ENCODE measurements at regions not wholly inside any gene's neighbourhood (a gene's known extent, or its start where the extent isn't known, plus 50 kb on each side); places are given as distances from the start of the nearest gene placed in this dataset.

- DNase-seq (ENCODE audit: low read depth) = no peak
These were observed 301.7 kb upstream of the IRX5 start for GRCh38 chr16:54628796-54629625.

GRCh38 chr16:54627616-54628015, 303.0 kb upstream of the IRX5 start:
- peak; percentile 23 for DNase-seq (ENCODE audit: low read depth)

GRCh38 chr16:54623636-54624035, 307.0 kb upstream of the IRX5 start:
- DNase-seq (ENCODE audit: low read depth) = no peak

GRCh38 chr16:54620197-54620596, 310.5 kb upstream of the IRX5 start:
- no peak for DNase-seq (ENCODE audit: low read depth)

- no peak for DNase-seq (ENCODE audit: low read depth)
These were observed 314.1 kb upstream of the IRX5 start for GRCh38 chr16:54616610-54617009.

GRCh38 chr16:54605536-54606066, 319.0 kb upstream of the IRX3 start:
- DNase-seq (ENCODE audit: low read depth) = no peak

- no peak for DNase-seq (ENCODE audit: low read depth)
These were observed 316.1 kb upstream of the IRX3 start for GRCh38 chr16:54602666-54603065.

- DNase-seq (ENCODE audit: low read depth) = no peak
These were observed 310.6 kb upstream of the IRX3 start for GRCh38 chr16:54597222-54597621.

GRCh38 chr16:54595621-54596020, 309.0 kb upstream of the IRX3 start:
- no peak for DNase-seq (ENCODE audit: low read depth)

- DNase-seq (ENCODE audit: low read depth) = no peak
These were observed 308.2 kb upstream of the IRX3 start for GRCh38 chr16:54594601-54595391.

- no peak for DNase-seq (ENCODE audit: low read depth)
These were observed 305.2 kb upstream of the IRX3 start for GRCh38 chr16:54591816-54592246.

GRCh38 chr16:54590836-54591235, 304.2 kb upstream of the IRX3 start:
- no peak for DNase-seq (ENCODE audit: low read depth)

GRCh38 chr16:54589326-54589725, 302.7 kb upstream of the IRX3 start:
- no peak for DNase-seq (ENCODE audit: low read depth)

- DNase-seq (ENCODE audit: low read depth) = no peak
These were observed 301.4 kb upstream of the IRX3 start for GRCh38 chr16:54588026-54588425.

- DNase-seq (ENCODE audit: low read depth) = no peak
These were observed 300.6 kb upstream of the IRX3 start for GRCh38 chr16:54587176-54587515.

- no peak for DNase-seq (ENCODE audit: low read depth)
These were observed 300.0 kb upstream of the IRX3 start for GRCh38 chr16:54586474-54587175.

GRCh38 chr16:54585998-54586340, 299.4 kb upstream of the IRX3 start:
- no peak for DNase-seq (ENCODE audit: low read depth)

GRCh38 chr16:54585094-54585997, 298.8 kb upstream of the IRX3 start:
- no peak for DNase-seq (ENCODE audit: low read depth)

- DNase-seq (ENCODE audit: low read depth) = no peak
These were observed 297.5 kb upstream of the IRX3 start for GRCh38 chr16:54584121-54584520.

GRCh38 chr16:54582631-54583250, 296.2 kb upstream of the IRX3 start:
- no peak for DNase-seq (ENCODE audit: low read depth)

GRCh38 chr16:54579106-54579728, 292.6 kb upstream of the IRX3 start:
- DNase-seq (ENCODE audit: low read depth) = no peak
